ENCODE measurements at regions not wholly inside any gene's neighbourhood (a gene's known extent, or its start where the extent isn't known, plus 50 kb on each side); places are given as distances from the start of the nearest gene placed in this dataset.
"Not testable (repeated sequence)": the region's sequence is repeated elsewhere in the genome, so short reads cannot be mapped to it uniquely, and the experiment has no call there.

DNA sequence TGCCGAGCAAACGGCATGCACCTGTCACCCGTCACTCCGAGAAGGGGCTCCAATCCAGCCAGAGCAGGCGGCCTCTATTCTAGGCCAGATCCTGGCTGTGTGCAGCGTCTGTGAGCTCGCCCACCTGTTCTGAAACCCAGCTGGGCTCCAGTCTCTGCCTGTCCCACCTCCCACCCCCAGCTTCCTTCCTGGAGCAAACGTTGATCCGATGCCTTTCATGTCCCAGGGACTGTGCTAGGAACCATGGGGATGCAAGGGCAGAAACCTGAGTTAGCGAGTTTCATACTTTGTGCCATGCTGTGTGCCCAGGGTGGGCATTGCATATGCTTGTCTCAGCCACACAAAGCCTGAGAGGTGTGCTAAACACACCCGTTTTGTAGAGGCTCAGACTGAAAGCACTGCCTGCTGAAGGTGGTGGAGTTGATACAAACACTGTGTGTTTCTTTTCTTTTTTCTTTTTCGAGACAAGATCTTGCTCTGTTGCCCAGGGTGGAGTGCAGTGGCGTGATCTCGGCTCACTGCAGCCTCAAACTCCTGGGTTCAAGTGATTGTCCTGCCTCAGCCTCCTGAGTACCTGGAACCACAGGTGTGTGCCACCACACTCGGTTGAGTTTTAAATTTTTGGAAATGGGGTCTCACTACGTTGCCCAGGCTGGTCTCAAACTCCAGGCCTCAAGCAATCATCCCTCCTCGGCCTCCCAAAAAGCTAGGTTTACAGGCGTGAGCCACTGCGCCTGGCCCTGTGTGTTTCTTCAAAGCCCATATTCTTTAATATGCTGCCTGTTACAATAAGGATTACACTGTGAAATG, 84.1 kb upstream of the MED13L start:
- peak; percentile 61 for DNase-seq

DNA sequence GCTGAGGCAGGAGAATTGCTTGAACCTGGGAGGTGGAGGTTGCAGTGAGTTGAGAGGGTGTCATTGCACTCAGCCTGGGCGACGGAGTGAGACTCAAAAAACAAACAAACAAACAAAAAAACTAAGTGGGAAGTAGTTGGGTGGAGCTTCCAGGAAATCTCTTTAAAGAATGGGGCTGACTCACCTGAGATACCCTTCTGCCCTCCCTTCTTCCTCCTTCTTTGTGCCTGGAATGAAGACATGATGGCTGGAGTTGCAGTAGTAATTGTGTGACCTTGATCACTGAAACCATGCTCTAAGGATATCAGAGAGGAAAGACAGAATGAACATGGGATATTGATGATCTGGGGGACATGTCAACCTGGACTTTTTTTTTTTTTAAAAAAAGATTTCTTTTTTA, 87.6 kb upstream of the MED13L start:
- no peak for DNase-seq

DNA sequence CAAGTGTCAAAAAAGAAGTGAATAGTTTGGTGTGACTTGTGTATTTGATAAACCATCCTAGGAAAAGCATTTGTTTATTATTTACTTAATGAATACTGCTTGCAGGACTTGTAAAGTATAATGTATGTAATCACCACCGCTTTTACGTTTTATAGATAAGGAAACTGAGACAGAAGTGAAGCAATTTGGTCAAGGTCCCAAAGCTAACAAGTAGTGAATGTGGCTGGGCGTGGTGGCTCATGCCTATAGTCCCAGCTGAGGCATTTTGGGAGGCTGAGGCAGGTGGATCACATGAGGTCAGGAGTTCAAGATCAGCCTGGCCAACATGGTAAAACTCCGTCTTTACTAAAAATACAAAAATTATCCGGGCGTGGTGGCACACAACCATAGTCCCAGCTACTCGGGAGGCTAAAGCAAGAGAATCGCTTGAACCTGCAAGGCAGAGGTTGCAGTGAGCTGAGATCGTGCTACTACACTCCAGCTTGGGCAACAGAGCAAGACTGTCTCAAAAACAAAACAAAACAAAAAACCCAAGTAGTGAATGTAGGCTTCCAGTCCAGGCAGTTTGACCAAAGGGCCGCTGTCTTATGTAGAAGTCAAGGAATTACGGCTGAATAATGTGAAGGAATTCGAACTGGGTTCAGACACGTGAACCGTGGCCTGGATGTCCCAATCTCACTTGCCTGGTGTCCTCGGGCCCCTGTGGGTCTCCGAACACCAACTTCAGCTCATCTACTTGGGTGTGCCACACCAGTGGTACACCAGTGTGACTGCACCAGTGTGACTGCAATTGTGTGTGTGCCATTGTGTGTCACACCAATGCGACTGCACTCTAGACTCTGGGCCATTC, 88.3 kb upstream of the MED13L start:
- no peak for DNase-seq

DNA sequence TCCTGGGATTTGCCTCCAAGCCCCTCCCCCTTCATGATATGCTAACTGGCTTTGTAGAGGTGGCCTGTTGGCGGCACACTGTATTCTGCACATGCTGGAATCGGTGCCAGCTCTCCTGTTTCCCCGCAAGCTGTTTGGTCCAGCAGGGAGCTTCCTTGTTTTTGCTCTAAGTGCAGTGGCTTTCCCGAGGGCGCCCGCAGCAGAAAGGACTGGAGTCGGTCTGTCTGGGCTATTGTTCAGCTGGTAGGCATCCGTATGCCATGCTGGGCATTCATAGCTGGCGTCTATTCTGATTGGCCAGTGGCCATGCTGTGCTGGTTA, 88.9 kb upstream of the MED13L start:
- DNase-seq: peak; percentile 73

DNA sequence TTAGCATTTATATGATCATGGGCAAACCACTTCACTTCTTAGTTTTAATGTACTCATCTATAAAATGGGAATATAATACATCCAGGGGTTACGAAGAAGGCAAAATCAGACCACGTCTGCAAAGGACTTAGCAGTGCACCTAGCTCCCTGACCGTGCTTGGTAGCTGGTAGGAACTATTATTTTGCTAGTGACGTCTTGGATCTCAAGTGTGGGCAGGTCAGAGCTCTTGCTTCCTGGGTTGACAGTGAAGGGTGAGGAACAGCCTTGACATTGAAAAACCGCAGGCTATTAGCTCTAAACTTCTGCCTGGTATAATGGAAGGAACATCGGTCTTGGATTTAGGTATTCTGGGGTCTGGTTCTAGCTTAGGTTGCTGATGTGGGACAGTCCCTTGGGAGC, 89.3 kb upstream of the MED13L start:
- no peak for DNase-seq

DNA sequence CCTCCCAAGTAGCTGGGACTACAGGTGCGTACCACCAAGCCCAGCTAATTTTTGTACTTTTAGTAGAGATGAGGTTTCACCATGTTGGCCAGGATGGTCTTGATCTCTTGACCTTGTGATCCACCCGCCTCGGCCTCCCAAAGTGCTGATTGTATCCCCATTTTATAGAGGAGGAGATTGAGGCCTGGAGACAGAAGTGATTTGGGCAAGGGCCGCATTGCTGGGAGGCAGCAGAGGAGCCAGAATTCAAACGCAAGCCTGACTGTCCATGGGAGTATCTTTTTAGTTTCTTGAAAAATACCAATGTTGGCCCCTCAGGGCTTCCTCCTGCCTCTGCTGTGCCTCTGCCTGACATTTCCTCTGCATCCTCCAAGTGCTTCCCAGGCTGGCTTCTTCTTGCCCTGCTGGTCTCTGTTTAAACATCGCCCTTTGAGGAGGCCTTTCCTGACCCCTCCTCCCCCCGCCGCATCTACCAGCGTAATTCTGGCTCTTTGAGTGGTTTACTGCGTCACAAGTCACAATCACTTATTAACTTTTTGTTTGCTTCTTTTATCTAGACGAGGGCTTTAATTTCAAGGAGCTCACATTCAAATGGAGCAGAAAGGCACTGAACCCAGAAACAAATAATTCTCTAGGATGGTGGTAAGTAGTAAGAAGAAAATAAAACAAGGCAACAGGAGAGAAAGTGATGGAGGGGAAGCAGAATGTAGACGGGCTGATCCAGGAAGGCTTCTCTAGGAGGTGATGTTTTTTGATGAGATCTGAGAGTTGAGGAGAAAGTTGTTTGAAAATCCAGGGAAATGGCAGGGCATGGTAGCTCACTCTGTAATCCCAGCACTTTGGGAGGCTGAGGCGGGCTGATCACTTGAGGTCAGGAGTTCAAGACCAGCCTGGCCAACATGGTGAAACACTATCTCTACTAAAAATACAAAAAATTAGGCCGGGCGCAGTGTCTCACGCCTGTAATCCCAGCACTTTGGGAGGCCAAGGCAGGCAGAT, 91.0 kb upstream of the MED13L start:
- DNase-seq: no peak

DNA sequence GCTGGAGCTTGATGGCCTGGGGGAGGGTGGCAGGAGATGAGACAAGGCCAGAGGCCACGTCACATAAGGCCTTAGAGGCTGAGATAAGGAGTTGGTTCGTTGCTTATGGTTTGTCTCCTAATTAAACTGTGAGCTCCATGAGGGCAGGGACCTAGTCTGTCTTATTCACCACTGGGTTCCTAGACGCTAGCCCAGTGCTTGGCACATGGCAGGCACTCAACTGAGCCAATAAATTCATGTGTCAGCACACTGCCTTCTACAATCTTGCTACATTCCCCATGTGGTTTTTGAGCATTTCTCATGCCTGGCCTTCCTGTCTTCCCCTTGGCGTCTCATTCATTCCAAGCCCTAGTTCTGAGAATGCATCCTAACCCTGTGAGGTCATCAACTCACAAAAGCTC, 92.5 kb upstream of the MED13L start:
- DNase-seq: no peak

DNA sequence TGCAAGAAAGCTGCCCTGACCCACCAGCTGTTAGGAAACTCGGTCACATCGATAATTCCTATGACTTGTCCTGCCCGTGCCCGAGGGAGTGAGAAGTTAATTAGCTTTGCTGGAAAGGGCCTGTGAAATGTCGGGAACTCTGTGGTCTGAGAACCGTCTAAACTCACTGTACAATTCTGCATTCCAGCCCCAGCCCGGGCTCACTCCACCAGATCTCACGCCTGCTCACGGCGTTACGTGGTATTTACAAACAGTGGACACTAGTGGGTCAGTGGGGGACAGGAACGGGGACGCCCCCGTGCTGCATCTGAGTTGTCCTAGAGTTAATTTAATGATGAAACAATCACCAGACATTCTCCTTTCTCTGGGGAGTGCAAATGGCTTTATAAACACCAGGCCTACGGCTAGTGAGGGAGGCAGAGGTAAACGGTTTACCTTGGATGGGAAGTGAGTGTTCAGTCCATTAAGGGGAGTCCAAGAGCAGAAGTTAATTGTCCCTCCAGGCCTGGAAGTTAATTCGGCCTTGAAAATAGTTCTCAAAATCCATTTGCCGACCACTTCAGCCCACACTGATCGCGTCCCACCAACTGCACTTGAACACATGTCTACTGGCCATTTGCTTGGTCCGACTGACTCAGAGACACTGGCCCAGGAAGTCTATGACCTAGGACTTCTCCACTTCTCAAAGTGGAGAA, 93.5 kb upstream of the MED13L start:
- no peak for DNase-seq

DNA sequence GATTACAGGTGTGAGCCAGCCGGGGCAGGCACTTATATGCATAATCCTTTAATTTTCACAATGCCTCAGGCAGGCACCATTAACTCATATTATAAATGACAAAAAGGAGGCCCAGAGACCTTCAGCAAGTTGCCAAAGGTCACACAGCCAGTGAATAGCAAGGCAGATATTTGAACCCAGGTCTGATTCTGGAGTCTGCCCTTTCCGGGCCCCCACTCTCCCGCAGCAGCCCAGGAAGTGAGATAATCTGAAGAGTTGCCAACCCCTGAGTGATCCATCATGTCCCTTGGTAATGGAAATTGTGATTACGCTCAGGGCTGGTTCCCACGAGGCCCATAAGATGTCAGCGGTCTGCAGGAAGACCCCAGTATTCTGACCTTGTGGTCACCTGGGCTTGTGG, 95.3 kb upstream of the MED13L start:
- no peak for DNase-seq

DNA sequence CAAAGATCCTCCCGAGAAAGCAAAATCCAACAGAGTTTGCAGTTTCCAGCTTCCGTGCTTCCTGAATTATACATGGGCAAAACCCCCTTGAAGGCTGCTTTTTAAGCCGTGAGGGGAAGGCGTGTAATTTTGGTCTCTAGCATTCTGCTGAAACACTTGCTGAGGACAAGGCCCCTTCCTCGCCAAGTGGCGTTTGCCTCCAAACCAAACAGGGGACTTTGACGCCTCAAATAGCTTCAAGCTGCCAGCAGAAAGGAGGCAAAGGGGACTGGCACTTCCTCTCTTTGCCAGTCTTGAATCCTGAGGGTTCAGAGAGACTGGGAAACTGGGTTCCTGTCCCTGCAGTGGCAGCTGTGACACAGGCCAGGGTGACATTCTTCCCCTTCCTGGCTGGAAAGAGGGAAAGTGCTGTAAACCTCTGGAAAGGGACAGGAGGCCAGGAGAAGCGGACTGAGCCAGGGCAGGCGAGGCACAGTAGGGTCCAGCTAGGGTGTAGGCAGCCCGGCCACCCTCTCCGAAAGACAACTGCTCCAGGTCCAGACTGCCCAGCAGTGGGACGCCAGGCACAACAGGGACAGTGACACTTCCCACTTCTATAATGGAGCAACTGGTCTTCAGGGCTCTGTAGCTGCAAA, 96.2 kb upstream of the MED13L start:
- DNase-seq: no peak

DNA sequence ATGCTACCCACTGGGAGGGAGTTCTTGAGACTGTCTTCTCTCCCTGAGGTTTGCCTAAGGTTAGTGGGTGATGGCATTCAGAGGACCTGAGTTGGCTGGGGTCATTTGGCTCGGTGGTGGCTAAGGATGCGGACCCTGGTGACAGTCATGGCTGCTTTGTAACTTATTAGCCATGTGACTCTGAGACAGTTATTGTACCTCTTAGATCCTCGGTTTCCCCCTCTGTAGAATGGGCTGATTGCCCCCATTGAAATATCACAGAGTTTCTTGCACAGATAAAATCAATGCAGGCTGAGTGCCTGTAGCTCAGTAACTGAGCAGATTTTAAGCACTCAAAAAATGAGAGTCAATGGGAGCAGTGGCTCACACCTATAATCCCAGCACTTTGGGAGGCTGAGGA, 96.7 kb upstream of the MED13L start:
- no peak for DNase-seq

DNA sequence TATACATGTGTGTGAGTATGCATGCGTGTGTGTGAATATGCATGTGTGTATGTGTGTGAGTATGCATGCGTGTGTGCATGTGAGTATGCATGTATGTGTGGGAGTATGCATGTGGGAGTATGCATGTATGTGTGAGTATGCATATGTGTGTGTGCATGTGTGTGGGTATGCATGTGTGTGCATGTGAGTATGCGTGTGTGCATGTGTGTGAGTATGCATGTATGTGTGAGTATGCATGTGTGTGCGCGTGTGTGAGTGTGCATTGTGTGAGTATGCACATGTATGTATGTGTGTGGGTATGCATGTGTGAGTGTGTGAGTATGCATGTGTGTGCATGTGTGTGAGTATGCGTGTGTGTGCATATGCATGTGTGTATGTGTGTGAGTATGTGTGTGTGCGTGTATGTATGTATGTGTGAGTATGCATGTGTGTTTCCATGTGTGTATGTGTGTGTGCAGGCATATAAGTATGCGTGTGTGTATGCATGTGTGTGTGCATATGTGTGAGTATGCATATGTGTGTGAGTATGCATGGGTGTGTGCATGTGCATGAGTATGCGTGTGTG, 97.9 kb upstream of the MED13L start:
- no peak for DNase-seq

DNA sequence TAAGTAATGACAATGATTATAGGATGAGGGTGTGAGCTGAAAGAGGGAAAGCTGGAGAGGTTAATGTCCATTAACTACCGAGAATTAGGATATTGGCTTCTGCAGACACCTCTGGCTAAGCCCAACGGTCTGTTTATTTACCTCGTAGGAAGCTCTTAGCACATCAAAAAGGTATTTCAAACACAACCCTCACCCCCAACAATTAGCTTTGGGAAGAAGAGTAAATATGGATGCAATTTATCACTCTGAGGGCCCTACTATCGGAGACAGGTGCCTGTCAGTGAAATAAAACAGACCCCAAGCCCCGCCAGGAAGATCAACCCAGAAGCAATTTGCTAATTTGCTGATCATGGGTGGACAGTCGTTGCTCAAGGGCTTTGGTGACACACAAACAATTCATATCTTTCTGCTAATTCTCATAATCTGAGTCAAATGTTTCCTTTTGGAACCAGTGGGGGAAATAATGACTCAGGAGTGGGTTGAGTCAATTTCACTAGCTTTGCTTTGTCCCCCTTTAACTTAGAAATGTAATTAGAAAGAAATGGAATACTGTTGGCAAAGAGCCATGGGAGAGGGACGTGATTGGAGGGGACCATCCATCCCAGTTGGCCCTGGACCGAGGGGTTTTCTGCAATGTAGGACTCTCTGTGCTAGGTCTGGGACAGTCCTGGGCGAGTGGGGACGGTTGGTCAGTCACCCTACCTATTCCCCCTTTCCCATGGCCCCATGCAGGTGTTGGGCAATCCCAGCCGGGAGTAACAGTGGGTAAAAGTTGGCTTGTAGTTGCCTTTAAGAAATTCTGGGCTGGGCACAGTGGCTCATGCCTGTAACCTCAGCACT, 99.1 kb upstream of the MED13L start:
- peak; percentile 80 for DNase-seq

DNA sequence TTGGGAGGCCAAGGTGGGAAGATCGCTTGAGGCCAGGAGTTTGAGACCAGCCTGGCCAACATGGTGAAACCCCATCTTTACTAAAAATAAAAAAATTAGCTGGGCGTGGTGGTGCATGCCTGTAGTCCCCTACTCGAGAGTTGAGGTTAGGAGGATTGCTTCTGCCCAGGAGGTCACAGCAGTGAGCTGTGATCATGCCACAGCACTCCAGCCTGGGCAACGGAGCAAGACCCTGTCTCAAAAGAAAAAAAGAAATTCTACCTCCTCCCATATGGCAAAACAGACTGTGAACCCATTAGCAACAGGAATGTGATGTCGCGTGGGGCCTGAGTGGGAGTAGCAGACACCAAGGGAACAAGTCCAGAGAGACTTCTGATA, 99.7 kb upstream of the MED13L start:
- DNase-seq: not testable (repeated sequence)

DNA sequence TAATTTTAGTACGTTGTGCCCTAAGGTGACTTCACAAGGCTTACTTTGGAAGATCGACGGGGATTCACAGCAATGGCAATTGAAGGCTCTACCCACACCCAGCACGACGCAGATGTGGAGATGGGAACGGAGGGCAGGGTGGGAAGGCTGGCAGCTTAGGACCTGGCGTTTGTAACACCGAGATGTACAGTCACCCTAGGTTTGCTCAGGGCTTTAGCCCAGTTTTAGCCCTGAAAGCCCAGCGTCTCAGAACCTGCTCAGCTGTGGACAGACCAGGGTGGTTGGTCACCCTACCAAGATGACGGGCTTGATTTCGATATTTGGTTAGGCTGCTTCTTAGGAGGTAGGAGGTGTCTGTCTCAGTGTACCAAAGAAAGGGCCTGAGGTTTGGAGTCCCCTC, 100.5 kb upstream of the MED13L start:
- DNase-seq: no peak

DNA sequence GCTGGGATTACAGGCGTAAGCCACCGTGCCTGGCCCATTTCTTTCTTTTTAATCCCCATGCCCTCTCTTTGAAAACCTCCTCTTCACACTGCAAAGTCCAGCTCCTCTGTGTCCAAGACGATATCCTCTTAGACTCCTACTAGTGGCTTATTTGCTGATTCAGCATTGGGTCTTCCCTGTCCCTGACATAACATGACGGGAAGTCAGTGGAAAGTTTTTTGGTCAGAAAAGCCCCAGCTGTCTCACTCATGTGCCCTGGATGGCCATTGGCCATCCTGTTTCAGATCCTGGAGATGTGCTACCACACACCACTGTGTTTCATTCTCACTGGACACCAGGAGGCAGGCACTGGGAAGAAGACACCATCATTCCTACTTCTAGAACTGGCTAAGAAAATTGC, 102.6 kb upstream of the MED13L start:
- no peak for DNase-seq

DNA sequence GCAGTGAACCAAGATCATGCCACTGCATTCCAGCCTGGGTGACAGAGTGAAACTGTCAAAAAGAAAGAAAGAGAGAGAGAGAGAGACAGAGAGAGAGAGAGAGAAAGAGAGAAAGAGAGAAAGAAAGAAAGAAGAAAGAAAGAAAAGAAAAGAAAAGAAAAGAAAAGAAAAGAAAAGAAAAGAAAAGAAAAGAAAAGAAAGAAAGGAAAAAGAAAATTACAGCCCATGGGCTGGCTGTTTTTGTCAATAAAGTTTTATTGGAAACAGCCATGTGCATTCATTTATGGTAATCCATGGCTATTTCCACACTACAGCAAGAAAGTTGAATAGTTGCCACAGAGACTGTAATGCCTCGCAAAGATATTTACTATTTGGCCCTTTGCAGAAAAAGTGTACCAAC, 103.2 kb upstream of the MED13L start:
- not testable (repeated sequence) for DNase-seq

DNA sequence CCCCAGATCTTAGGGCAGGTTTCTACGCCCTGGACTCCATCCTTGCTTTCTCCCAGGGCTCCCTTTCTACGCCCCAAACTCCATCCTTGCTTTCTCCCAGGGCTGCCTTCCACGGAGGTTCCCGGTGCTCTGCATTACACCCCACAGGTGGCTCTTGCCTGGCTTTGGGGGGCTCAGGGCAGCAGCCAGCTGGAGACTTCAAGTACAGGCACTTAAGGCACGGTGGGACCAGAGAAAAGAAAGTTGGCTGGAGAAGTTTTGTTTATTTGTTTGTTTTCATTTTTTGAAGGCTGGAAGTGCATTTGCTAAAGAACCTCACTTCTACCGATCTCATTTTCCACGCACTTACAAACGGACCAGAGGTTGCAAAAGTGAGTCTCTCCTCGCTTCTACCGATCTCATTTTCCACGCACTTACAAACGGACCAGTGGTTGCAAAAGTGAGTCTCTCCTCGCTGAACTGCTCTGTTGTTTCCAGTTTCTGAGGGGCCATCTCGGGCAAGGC, 103.8 kb upstream of the MED13L start:
- DNase-seq: no peak

DNA sequence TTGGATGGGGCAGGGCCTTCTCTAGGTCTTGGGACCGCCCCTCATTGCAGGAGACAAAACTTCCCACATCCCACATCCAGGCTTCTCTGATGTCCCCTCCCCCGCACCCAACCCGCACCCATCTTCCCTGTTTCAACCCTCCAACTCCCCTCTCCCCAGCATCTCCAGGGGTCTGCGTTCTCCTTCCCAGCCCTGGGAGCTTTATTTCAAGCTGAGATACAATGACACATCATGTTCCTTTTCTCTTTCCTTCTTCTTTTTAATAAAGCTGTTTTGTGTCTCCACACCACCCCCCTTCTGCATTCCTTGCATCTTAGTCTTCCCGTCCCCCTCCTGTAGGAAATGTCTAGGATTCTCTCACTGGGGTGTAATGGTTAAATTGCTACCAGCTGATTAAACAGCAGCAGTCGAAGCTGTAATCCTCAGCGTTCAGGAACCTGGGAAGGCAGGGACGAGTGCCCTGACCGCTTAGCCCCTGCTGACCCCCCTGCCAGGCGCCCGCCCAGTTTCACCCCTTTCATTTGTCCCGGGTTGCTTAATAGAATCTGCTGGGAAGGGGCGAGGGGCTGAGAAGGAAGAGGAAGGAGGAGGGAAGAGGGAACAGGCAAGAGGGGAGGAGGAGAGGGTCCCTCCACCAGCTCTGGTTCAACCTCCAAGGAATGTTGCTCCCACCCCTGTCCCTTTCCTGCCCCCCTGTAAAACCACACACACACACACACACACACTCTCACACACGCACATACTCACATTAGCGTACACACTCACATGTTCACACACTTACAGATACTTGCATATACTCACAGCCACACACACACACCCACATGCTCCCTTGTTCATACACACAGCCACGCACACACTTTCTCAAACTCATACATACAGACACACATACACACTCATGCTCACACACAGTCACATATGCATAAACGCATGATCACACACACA, 104.5 kb upstream of the MED13L start:
- no peak for DNase-seq
